Adipocyte (in vitro differentiated cells): ENCODE measurements at regions not wholly inside any gene's neighbourhood (a gene's known extent, or its start where the extent isn't known, plus 50 kb on each side); places are given as distances from the start of the nearest gene placed in this dataset.

Source experiments
- DNase-seq: peaks from one replicate; pipeline ENCODE4 v3.0.0-alpha.2; 2015; ENCODE audit warnings: low read depth
- H3K27me3 ChIP-seq: replicated peaks from 2 replicates; pipeline ENCODE4 v1.7.0; 2013; ENCODE audit warnings: mild to moderate bottlenecking, low read length, moderate library complexity; ENCODE audit not compliant: control insufficient read depth, insufficient read depth
- H3K36me3 ChIP-seq: 2 replicates; pipeline ENCODE4 v1.7.0; 2013; ENCODE audit warnings: low read length, mild to moderate bottlenecking, moderate library complexity; ENCODE audit not compliant: control insufficient read depth, insufficient read depth, severe bottlenecking
- H3K4me1 ChIP-seq: 2 replicates; pipeline ENCODE4 v1.7.0; 2013; ENCODE audit warnings: mild to moderate bottlenecking, low read length, moderate library complexity; ENCODE audit not compliant: control insufficient read depth, insufficient read depth
- H3K4me3 ChIP-seq: 2 replicates; pipeline ENCODE4 v1.7.0; 2013; ENCODE audit warnings: mild to moderate bottlenecking, low read length, moderate library complexity
- H3K9ac ChIP-seq: 2 replicates; pipeline ENCODE4 v1.7.0; 2013; ENCODE audit warnings: mild to moderate bottlenecking, low read length, moderate library complexity
- H3K9me3 ChIP-seq: 2 replicates; pipeline ENCODE4 v1.7.0; 2013; ENCODE audit warnings: mild to moderate bottlenecking, low read length, moderate library complexity; ENCODE audit not compliant: control insufficient read depth

- H3K36me3 ChIP-seq = no peaks in the 10 kb centered on the region
- no peaks in the 10 kb centered on the region for H3K4me1 ChIP-seq
- DNase-seq = peak; percentile 21
- no peaks in the 10 kb centered on the region for H3K27me3 ChIP-seq
- H3K9me3 ChIP-seq = no peaks in the 10 kb centered on the region
- H3K9ac ChIP-seq = no peak overlapping the region
- no peak overlapping the region for H3K4me3 ChIP-seq
Measured at GRCh38 chr5:155926031-155926430, 400.9 kb upstream of the SGCD start.

- DNase-seq = no peak
- Histone ChIP-seq H3K9ac (no peak overlapping the region), H3K9me3 (no peaks in the 10 kb centered on the region)
Measured at GRCh38 chr5:155926766-155927165, 400.2 kb upstream of the SGCD start.

GRCh38 chr5:155929112-155929511, 397.9 kb upstream of the SGCD start:
- H3K36me3 ChIP-seq = no peaks in the 10 kb centered on the region
- H3K9ac ChIP-seq = no peak overlapping the region
- H3K4me3 ChIP-seq = no peak overlapping the region
- no peaks in the 10 kb centered on the region for H3K27me3 ChIP-seq
- DNase-seq = no peak
- no peaks in the 10 kb centered on the region for H3K9me3 ChIP-seq
- no peaks in the 10 kb centered on the region for H3K4me1 ChIP-seq

More at GRCh38 chr5:155926766-155927165, 400.2 kb upstream of the SGCD start:
- Histone ChIP-seq H3K4me3 (no peak overlapping the region), H3K36me3 (no peaks in the 10 kb centered on the region), H3K4me1 (no peaks in the 10 kb centered on the region), H3K27me3 (no peaks in the 10 kb centered on the region)

- Histone ChIP-seq H3K9ac (no peak overlapping the region), H3K4me1 (no peaks in the 10 kb centered on the region), H3K27me3 (no peaks in the 10 kb centered on the region), H3K9me3 (no peaks in the 10 kb centered on the region), H3K36me3 (no peaks in the 10 kb centered on the region), H3K4me3 (no peak overlapping the region)
- no peak for DNase-seq
Measured at GRCh38 chr5:155934964-155935363, 392.0 kb upstream of the SGCD start.

GRCh38 chr5:155935723-155936122, 391.2 kb upstream of the SGCD start:
- Histone ChIP-seq H3K27me3 (no peaks in the 10 kb centered on the region), H3K4me1 (no peaks in the 10 kb centered on the region), H3K9ac (no peak overlapping the region), H3K36me3 (no peaks in the 10 kb centered on the region), H3K4me3 (no peak overlapping the region), H3K9me3 (no peaks in the 10 kb centered on the region)
- no peak for DNase-seq

- Histone ChIP-seq H3K4me1 (no peaks in the 10 kb centered on the region), H3K27me3 (no peaks in the 10 kb centered on the region), H3K36me3 (no peaks in the 10 kb centered on the region), H3K9ac (no peak overlapping the region), H3K9me3 (no peaks in the 10 kb centered on the region), H3K4me3 (no peak overlapping the region)
- no peak for DNase-seq
Measured at GRCh38 chr5:155936520-155937406, 390.2 kb upstream of the SGCD start.

GRCh38 chr5:155938051-155938450, 388.9 kb upstream of the SGCD start:
- no peak for DNase-seq
- H3K9ac ChIP-seq = no peak overlapping the region
- no peaks in the 10 kb centered on the region for H3K27me3 ChIP-seq
- H3K9me3 ChIP-seq = no peaks in the 10 kb centered on the region
- H3K4me3 ChIP-seq = no peak overlapping the region
- H3K4me1 ChIP-seq = no peaks in the 10 kb centered on the region
- H3K36me3 ChIP-seq = no peaks in the 10 kb centered on the region

GRCh38 chr5:155941340-155941739, 385.6 kb upstream of the SGCD start:
- no peak for DNase-seq
- H3K27me3 ChIP-seq = no peaks in the 10 kb centered on the region

GRCh38 chr5:155943516-155944407, 383.2 kb upstream of the SGCD start:
- Histone ChIP-seq H3K9ac (no peak overlapping the region), H3K27me3 (no peaks in the 10 kb centered on the region), H3K36me3 (no peaks in the 10 kb centered on the region), H3K4me3 (no peak overlapping the region), H3K9me3 (no peaks in the 10 kb centered on the region), H3K4me1 (peaks cover 3% of the 10 kb centered on the region)
- peak; percentile 84 for DNase-seq

More at GRCh38 chr5:155941340-155941739, 385.6 kb upstream of the SGCD start:
- H3K9me3 ChIP-seq = no peaks in the 10 kb centered on the region
- no peaks in the 10 kb centered on the region for H3K4me1 ChIP-seq
- H3K36me3 ChIP-seq = no peaks in the 10 kb centered on the region
- H3K9ac ChIP-seq = no peak overlapping the region
- H3K4me3 ChIP-seq = no peak overlapping the region

GRCh38 chr5:155947394-155948062, 379.4 kb upstream of the SGCD start:
- H3K36me3 ChIP-seq = no peaks in the 10 kb centered on the region
- H3K9me3 ChIP-seq = no peaks in the 10 kb centered on the region
- H3K4me1 ChIP-seq = peaks cover 3% of the 10 kb centered on the region
- DNase-seq = peak; percentile 65
- H3K9ac ChIP-seq = no peak overlapping the region
- H3K4me3 ChIP-seq = no peak overlapping the region
- H3K27me3 ChIP-seq = no peaks in the 10 kb centered on the region

- H3K27me3 ChIP-seq = no peaks in the 10 kb centered on the region
- no peak for DNase-seq
- H3K9ac ChIP-seq = no peak overlapping the region
- peaks cover 3% of the 10 kb centered on the region for H3K4me1 ChIP-seq
- H3K4me3 ChIP-seq = no peak overlapping the region
- H3K36me3 ChIP-seq = no peaks in the 10 kb centered on the region
- no peaks in the 10 kb centered on the region for H3K9me3 ChIP-seq
Measured at GRCh38 chr5:155948576-155948975, 378.4 kb upstream of the SGCD start.
